Peyer's patch (tissue), 4 donors: ENCODE measurements at regions not wholly inside any gene's neighbourhood (a gene's known extent, or its start where the extent isn't known, plus 50 kb on each side); places are given as distances from the start of the nearest gene placed in this dataset.

Source experiments
- CTCF ChIP-seq, 6 experiments: fragments of 450-650 bp in 4 of 6; fragments of 200-600 bp in 2 of 6; sonication (generic) in 1 of 6; IDR thresholded peaks; one replicate each; pipeline ENCODE4 v1.5.1; 2017 to 2019; ENCODE audit warnings: antibody characterized with exemption in 6 of 6, mild to moderate bottlenecking in 3 of 6, moderate library complexity in 1 of 6
- POLR2A ChIP-seq, 2 donors: fragments of 450-650 bp; IDR thresholded peaks; one replicate each; pipeline ENCODE4 v1.5.1; 2017; ENCODE audit warnings: antibody characterized with exemption in 2 of 2, mild to moderate bottlenecking in 2 of 2, moderate library complexity in 2 of 2

DNA sequence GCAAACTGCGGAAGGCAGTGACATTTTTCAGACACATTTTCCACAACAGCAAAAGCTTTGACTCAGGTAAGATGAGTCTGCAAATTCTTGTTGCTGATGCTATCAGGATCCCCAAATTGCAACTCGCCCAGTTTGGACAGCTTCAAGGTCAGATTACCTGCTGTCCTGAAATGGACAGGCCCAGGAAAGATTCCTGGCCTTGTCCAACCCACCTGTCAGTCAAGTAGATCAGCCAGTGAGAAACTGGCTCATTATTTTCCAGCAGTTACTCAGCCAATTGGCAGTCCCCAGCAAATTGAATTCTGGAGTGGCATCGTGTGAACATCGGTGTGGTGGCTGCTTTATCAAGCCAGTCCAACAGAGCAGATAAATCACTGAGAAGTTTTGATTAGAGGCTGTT lies 84.5 kb upstream of the SNAP25 start:
- TF ChIP-seq CTCF (IDR thresholded peaks at IDR 0.05) (no peak), POLR2A (IDR thresholded peaks at IDR 0.05) (no peak)
